IMR-90 (cell line): ENCODE measurements at regions not wholly inside any gene's neighbourhood (a gene's known extent, or its start where the extent isn't known, plus 50 kb on each side); places are given as distances from the start of the nearest gene placed in this dataset.

Experiments
- ATAC-seq: fragments of 200-7000 bp; cut with Tn5 transposase; 2 replicates; pipeline ENCODE4 v1.9.1; 2020; ENCODE audit warnings: low read depth, mild to moderate bottlenecking, moderate library complexity
- BruUV-seq: library from RNA; stranded (reverse); fragments of 400-500 nt; replicated peaks from 2 replicates; lab custom pipeline; 2021; lab: Mats Ljungman, UMichigan
- CTCF ChIA-PET: fragments of 300-600 bp; formaldehyde crosslinking; extraction: SDS; loops from one replicate; lab custom pipeline; 2021; ENCODE audit warnings: antibody characterized with exemption; lab: Yijun Ruan, JAX
- POLR2A ChIA-PET: fragments of 300-600 bp; sonication (Branson Sonifier 250); formaldehyde crosslinking; loops from one replicate; lab custom pipeline; 2022; ENCODE audit warnings: antibody characterized with exemption; ENCODE audit not compliant: unreplicated experiment; lab: Charles Lee
- DNase-seq: peaks from one replicate; pipeline ENCODE4 v3.0.0; 2013
- H2AFZ ChIP-seq: replicated peaks from 2 replicates; pipeline ENCODE3; 2013; ENCODE audit warnings: low read length, mild to moderate bottlenecking; ENCODE audit not compliant: poor library complexity
- H2AK5ac ChIP-seq: 2 replicates; pipeline ENCODE4 v1.6.1; 2013; ENCODE audit warnings: low read depth, low read length, inconsistent platforms
- H2AK9ac ChIP-seq: replicated peaks from 2 replicates; pipeline ENCODE3; 2013; ENCODE audit warnings: mild to moderate bottlenecking, low read depth, low read length, moderate library complexity; ENCODE audit not compliant: poor library complexity
- H2BK120ac ChIP-seq: 2 replicates; pipeline ENCODE4 v1.6.1; 2013; ENCODE audit warnings: low read depth, low read length, inconsistent platforms
- H2BK15ac ChIP-seq: 3 replicates; pipeline ENCODE4 v1.6.1; 2013; ENCODE audit warnings: low read depth, low read length, inconsistent platforms
- H2BK20ac ChIP-seq: 2 replicates; pipeline ENCODE4 v1.6.1; 2013; ENCODE audit warnings: low read depth, mild to moderate bottlenecking, inconsistent platforms, low read length, moderate library complexity
- H2BK5ac ChIP-seq: 2 replicates; pipeline ENCODE4 v1.6.1; 2013; ENCODE audit warnings: mild to moderate bottlenecking, low read depth, low read length, inconsistent platforms; ENCODE audit not compliant: poor library complexity, severe bottlenecking
- H3K14ac ChIP-seq: replicated peaks from 2 replicates; pipeline ENCODE4 v1.6.1; 2013; ENCODE audit warnings: low read depth, low read length, inconsistent platforms
- H3K18ac ChIP-seq: 2 replicates; pipeline ENCODE4 v1.6.1; 2013; ENCODE audit warnings: low read depth, low read length, control low read depth
- H3K23ac ChIP-seq: 2 replicates; pipeline ENCODE4 v1.6.1; 2013; ENCODE audit warnings: low read depth, low read length, inconsistent platforms
- H3K27ac ChIP-seq: 2 replicates; pipeline ENCODE4 v1.5.1; 2013; ENCODE audit warnings: mild to moderate bottlenecking, control low read depth, low read length; ENCODE audit not compliant: insufficient read depth
- H3K27me3 ChIP-seq: 2 replicates; pipeline ENCODE4 v1.6.1; 2013; ENCODE audit warnings: low read length; ENCODE audit not compliant: control insufficient read depth, insufficient read depth
- H3K36me3 ChIP-seq: 2 replicates; pipeline ENCODE4 v1.6.1; 2013; ENCODE audit warnings: low read length, mixed read lengths; ENCODE audit not compliant: control insufficient read depth, insufficient read depth
- H3K4ac ChIP-seq: 2 replicates; pipeline ENCODE4 v1.6.1; 2013; ENCODE audit warnings: low read depth, low read length, inconsistent platforms
- H3K4me1 ChIP-seq: 2 replicates; pipeline ENCODE4 v1.6.1; 2013; ENCODE audit warnings: low read length, mixed read lengths; ENCODE audit not compliant: control insufficient read depth, insufficient read depth
- H3K4me2 ChIP-seq: 2 replicates; pipeline ENCODE4 v1.6.1; 2013; ENCODE audit warnings: low read depth, mild to moderate bottlenecking, control low read depth, low read length, moderate library complexity
- H3K4me3 ChIP-seq: 2 replicates; pipeline ENCODE4 v1.5.1; 2013; ENCODE audit warnings: low read depth, mild to moderate bottlenecking, control low read depth, low read length, moderate library complexity; ENCODE audit not compliant: insufficient read depth
- H3K56ac ChIP-seq: 2 replicates; pipeline ENCODE4 v1.6.1; 2013; ENCODE audit warnings: low read length, inconsistent platforms; ENCODE audit not compliant: insufficient read depth; ENCODE audit errors: extremely low read depth
- H3K79me1 ChIP-seq, 2 experiments: 2 replicates each; pipeline ENCODE4 v1.6.1; 2013; ENCODE audit warnings: low read length in 2 of 2, inconsistent platforms in 1 of 2, low read depth in 1 of 2
- H3K9ac ChIP-seq: 2 replicates; pipeline ENCODE4 v1.6.1; 2013; ENCODE audit warnings: low read depth, low read length, control low read depth
- H3K9me1 ChIP-seq: 2 replicates; pipeline ENCODE4 v1.6.1; 2013; ENCODE audit warnings: low read length, inconsistent platforms; ENCODE audit not compliant: insufficient read depth
- H3K9me3 ChIP-seq: 2 replicates; pipeline ENCODE4 v1.6.1; 2013; ENCODE audit warnings: low read length; ENCODE audit not compliant: control insufficient read depth, insufficient read depth
- H4K20me1 ChIP-seq: 2 replicates; pipeline ENCODE4 v1.6.1; 2013; ENCODE audit warnings: low read length, inconsistent platforms; ENCODE audit not compliant: insufficient read depth
- H4K5ac ChIP-seq: 2 replicates; pipeline ENCODE4 v1.6.1; 2013; ENCODE audit warnings: mild to moderate bottlenecking, low read depth, low read length, control low read depth
- H4K8ac ChIP-seq, 2 experiments: 2 replicates each; pipeline ENCODE4 v1.6.1; 2013; ENCODE audit warnings: low read depth in 2 of 2, low read length in 2 of 2, control low read depth in 1 of 2, inconsistent platforms in 1 of 2
- H4K91ac ChIP-seq: 2 replicates; pipeline ENCODE4 v1.6.1; 2013; ENCODE audit warnings: low read depth, low read length, inconsistent platforms; ENCODE audit not compliant: insufficient read depth
- CEBPB ChIP-seq: IDR thresholded peaks from 2 replicates; pipeline ENCODE4 v1.6.1; 2012; ENCODE audit warnings: low read depth, low read length, improper control_type of control experiment
- FOS ChIP-seq: fragments of 150-350 bp; IDR thresholded peaks from 2 replicates; pipeline ENCODE4 v1.6.1; 2016; ENCODE audit warnings: low read depth, low read length
- MXI1 ChIP-seq: IDR thresholded peaks from 2 replicates; pipeline ENCODE4 v1.6.1; 2012; ENCODE audit warnings: low read depth, mild to moderate bottlenecking, low read length, moderate library complexity, borderline replicate concordance
- NFE2L2 ChIP-seq: fragments of 150-350 bp; IDR thresholded peaks from 2 replicates; pipeline ENCODE4 v1.6.1; 2016; ENCODE audit warnings: low read depth, mild to moderate bottlenecking, low read length
- POLR2A ChIP-seq: IDR thresholded peaks from 2 replicates; pipeline ENCODE4 v1.6.1; 2012; ENCODE audit warnings: mild to moderate bottlenecking, low read depth, low read length
- RAD21 ChIP-seq: IDR thresholded peaks from 2 replicates; pipeline ENCODE4 v1.6.1; 2012; ENCODE audit warnings: low read length, improper control_type of control experiment
- RCOR1 ChIP-seq: IDR thresholded peaks from 2 replicates; pipeline ENCODE4 v1.6.1; 2012; ENCODE audit warnings: mild to moderate bottlenecking, low read length, improper control_type of control experiment; ENCODE audit not compliant: insufficient replicate concordance
- SMC3 ChIP-seq: fragments of 150-350 bp; IDR thresholded peaks from 2 replicates; pipeline ENCODE4 v1.6.1; 2016; ENCODE audit warnings: low read depth, mild to moderate bottlenecking, antibody characterized with exemption, low read length, moderate library complexity
- USF2 ChIP-seq: fragments of 150-350 bp; IDR thresholded peaks from 2 replicates; pipeline ENCODE4 v1.6.1; 2017; ENCODE audit warnings: mild to moderate bottlenecking, antibody characterized with exemption, low read length, low read depth
- WGBS, 2 experiments: methylation state at CpG; one replicate each; pipeline versions ENCODE4 v1.1.5 to v1.1.7; 2013; ENCODE audit warnings: missing lambda C conversion rate in 2 of 2; ENCODE audit not compliant: insufficient read length in 1 of 2; ENCODE audit errors: extremely low coverage in 2 of 2; 5-methylcytosine and 5-hydroxymethylcytosine counted together
- dilution Hi-C: fragments of 300-500 bp; cut with HindIII; formaldehyde crosslinking; loops from one replicate; pipeline ENCODE4 v1.14.3; 2018; ENCODE audit warnings: low sequenced_read_pairs; ENCODE audit not compliant: unreplicated experiment
- in situ Hi-C: fragments of 300-500 bp; cut with MboI; formaldehyde crosslinking; loops from 3 replicates; pipeline ENCODE4 v1.14.3; 2019; ENCODE audit warnings: low sequenced_read_pairs, inconsistent platforms, mixed read lengths
- intact Hi-C: fragments of 100-400 bp; cut with micrococcal nuclease; formaldehyde crosslinking; loops from 2 replicates; pipeline ENCODE4 v1.10.0; 2022

DNA sequence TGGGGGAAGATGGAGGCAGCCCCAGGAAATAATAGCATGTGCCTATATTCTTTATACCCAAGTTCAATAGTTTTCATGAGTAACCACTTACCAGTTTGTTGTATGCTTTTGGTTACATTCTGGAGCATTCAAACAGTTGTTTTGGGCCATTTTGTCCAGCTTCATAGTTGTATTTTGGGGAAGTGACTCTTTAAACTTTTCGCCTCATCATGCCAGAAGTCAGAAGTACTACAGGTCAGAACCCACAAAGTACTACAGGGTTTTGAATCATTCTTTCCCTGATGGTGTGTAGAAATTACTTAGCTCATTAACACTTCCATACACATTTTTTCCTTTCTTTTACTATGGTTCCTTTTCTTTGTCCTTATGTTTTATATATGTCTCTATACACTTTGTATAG is 210.6 kb downstream of the ARPP21 start:
- no peak overlapping the region for H2BK15ac ChIP-seq
- no TSS peak for BruUV-seq
- CTCF ChIA-PET = no interaction called here

More for the DNA sequence above, 210.6 kb downstream of the ARPP21 start:
- Histone ChIP-seq H3K79me1 (no peaks in the 10 kb centered on the region), H3K4ac (no peak overlapping the region), H3K9me1 (no peaks in the 10 kb centered on the region), H3K18ac (no peak overlapping the region), H4K8ac (no peak overlapping the region), H3K27ac (no peak overlapping the region), H3K4me2 (no peak overlapping the region), H2AFZ (no peak overlapping the region), H3K9me3 (no peaks in the 10 kb centered on the region), H4K20me1 (no peaks in the 10 kb centered on the region), H2AK5ac (no peak overlapping the region), H3K27me3 (no peaks in the 10 kb centered on the region), H3K36me3 (no peaks in the 10 kb centered on the region), H4K91ac (no peak overlapping the region), H2AK9ac (no peak overlapping the region), H3K4me3 (no peak overlapping the region), H3K4me1 (no peaks in the 10 kb centered on the region), H2BK20ac (no peak overlapping the region), H2BK5ac (no peak overlapping the region), H3K56ac (no peak overlapping the region), H3K23ac (no peak overlapping the region), H3K9ac (no peak overlapping the region), H4K5ac (no peak overlapping the region), H3K14ac (no peak overlapping the region), H2BK120ac (no peak overlapping the region)
- no CpG with 5 or more reads among the region's 1 CpG for WGBS, 2 experiments
- POLR2A ChIA-PET = interaction anchor here (0.6 kb wide), 1 partner anchor 16 kb away, joined by 4 read pairs; no protein-coding TSS in a partner anchor
- intact Hi-C loops = no loop called here
- ATAC-seq (no peak), DNase-seq (no peak)
- in situ Hi-C loops = no loop called here
- TF ChIP-seq POLR2A = no peak
- TF ChIP-seq MXI1 = no peak
- no peak for TF ChIP-seq USF2
- no peak for TF ChIP-seq RAD21
- TF ChIP-seq NFE2L2 = no peak
- TF ChIP-seq SMC3 = no peak
- no peak for TF ChIP-seq FOS
- no peak for TF ChIP-seq CEBPB
- TF ChIP-seq RCOR1 = no peak
- dilution Hi-C loops = no loop called here
